ENCODE measurements at regions not wholly inside any gene's neighbourhood (a gene's known extent, or its start where the extent isn't known, plus 50 kb on each side); places are given as distances from the start of the nearest gene placed in this dataset.

- TF ChIP-seq CTCF (IDR thresholded peaks at IDR 0.05; ENCODE audit: low read depth, low read length): no peak
- TF ChIP-seq MYC (IDR thresholded peaks at IDR 0.05; ENCODE audit: low read depth, low read length): no peak
- TF ChIP-seq POLR2A (IDR thresholded peaks at IDR 0.05; ENCODE audit: extremely low read depth, insufficient read length): no peak
- no peak for TF ChIP-seq MAX (IDR thresholded peaks at IDR 0.05; ENCODE audit: low read depth, low read length)
- peak overlapping the region; percentile 60 for H3K4me3 ChIP-seq (ENCODE audit: low read depth, low read length)
- DNase-seq (ENCODE audit: low read depth): peak; percentile 79
Observed at GRCh38 chr15:70585707-70586034, 177.7 kb downstream of the UACA start.

- TF ChIP-seq POLR2A (IDR thresholded peaks at IDR 0.05; ENCODE audit: extremely low read depth, insufficient read length) (no peak), MYC (IDR thresholded peaks at IDR 0.05; ENCODE audit: low read depth, low read length) (peak; percentile 24; the same call in 1 of the 2 replicates), MAX (IDR thresholded peaks at IDR 0.05; ENCODE audit: low read depth, low read length) (no peak; the same call in 1 of the 2 replicates), CTCF (IDR thresholded peaks at IDR 0.05; ENCODE audit: low read depth, low read length) (peak; percentile 51)
- H3K4me3 ChIP-seq (ENCODE audit: low read depth, low read length): peak overlapping the region; percentile 60
- peak; percentile 84 for DNase-seq (ENCODE audit: low read depth)
Observed at GRCh38 chr15:70584838-70585706, 178.3 kb downstream of the UACA start.

- DNase-seq (ENCODE audit: low read depth): peak; percentile 38
- H3K4me3 ChIP-seq (ENCODE audit: low read depth, low read length): peak overlapping the region; percentile 60
- TF ChIP-seq MAX (IDR thresholded peaks at IDR 0.05; ENCODE audit: low read depth, low read length) (no peak), CTCF (IDR thresholded peaks at IDR 0.05; ENCODE audit: low read depth, low read length) (no peak), POLR2A (IDR thresholded peaks at IDR 0.05; ENCODE audit: extremely low read depth, insufficient read length) (no peak), MYC (IDR thresholded peaks at IDR 0.05; ENCODE audit: low read depth, low read length) (no peak)
Observed at GRCh38 chr15:70584441-70584837, 178.9 kb downstream of the UACA start.

- DNase-seq (ENCODE audit: low read depth): no peak
- H3K4me3 ChIP-seq (ENCODE audit: low read depth, low read length): peak overlapping the region; percentile 7
- TF ChIP-seq CTCF (IDR thresholded peaks at IDR 0.05; ENCODE audit: low read depth, low read length): no peak
- TF ChIP-seq MYC (IDR thresholded peaks at IDR 0.05; ENCODE audit: low read depth, low read length): no peak
- no peak for TF ChIP-seq MAX (IDR thresholded peaks at IDR 0.05; ENCODE audit: low read depth, low read length)
- TF ChIP-seq POLR2A (IDR thresholded peaks at IDR 0.05; ENCODE audit: extremely low read depth, insufficient read length): no peak
Observed at GRCh38 chr15:70583006-70583405, 180.4 kb downstream of the UACA start.

- H3K4me3 ChIP-seq (ENCODE audit: low read depth, low read length): no peak overlapping the region
- no peak for TF ChIP-seq MYC (IDR thresholded peaks at IDR 0.05; ENCODE audit: low read depth, low read length)
- 0 out of 2 replicates have a peak, but pooled peaks have one; percentile 9 for TF ChIP-seq MAX (IDR thresholded peaks at IDR 0.05; ENCODE audit: low read depth, low read length)
- TF ChIP-seq POLR2A (IDR thresholded peaks at IDR 0.05; ENCODE audit: extremely low read depth, insufficient read length): no peak
- TF ChIP-seq CTCF (IDR thresholded peaks at IDR 0.05; ENCODE audit: low read depth, low read length): no peak
- no peak for DNase-seq (ENCODE audit: low read depth)
Observed at GRCh38 chr15:70582143-70582945, 181.0 kb downstream of the UACA start.
